ENCODE measurements at regions not wholly inside any gene's neighbourhood (a gene's known extent, or its start where the extent isn't known, plus 50 kb on each side); places are given as distances from the start of the nearest gene placed in this dataset.

DNA sequence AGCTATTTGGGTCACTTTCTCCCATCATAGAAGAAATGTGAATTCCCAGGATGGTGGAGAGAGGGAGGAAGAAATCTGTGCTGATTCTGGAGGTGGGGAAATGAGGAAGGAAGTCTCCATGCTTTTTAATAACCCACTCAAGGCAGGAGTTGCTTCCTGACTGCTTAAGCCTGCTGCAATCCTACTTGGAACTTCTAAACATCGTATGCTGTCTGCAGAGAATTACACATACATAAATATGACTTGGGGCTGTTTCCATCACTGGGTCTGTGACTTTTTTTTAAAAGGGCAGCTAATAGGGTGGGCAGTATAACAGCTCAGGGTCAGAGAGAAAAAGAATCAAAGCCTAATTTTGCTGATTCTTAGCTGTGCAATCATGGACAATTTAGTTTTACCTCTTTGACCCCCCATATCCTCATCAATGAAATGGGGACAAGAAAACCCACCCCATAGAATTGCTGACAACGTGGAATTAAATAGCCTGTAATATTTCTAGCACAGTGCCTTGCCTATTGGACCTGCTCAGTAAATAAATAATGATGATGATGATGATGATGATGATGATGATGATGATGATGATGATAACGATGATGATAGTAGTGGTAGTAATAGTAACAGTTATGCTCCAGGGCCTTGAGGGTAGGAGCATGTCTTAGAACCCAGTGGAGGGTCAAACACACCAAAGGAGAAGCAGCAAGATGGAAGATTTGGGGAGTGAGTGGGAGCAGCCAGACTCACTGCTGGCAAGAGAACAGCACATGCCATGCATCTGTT lies 166.7 kb upstream of the LRFN2 start:
- DNase-seq (ENCODE audit: low spot score): no peak

DNA sequence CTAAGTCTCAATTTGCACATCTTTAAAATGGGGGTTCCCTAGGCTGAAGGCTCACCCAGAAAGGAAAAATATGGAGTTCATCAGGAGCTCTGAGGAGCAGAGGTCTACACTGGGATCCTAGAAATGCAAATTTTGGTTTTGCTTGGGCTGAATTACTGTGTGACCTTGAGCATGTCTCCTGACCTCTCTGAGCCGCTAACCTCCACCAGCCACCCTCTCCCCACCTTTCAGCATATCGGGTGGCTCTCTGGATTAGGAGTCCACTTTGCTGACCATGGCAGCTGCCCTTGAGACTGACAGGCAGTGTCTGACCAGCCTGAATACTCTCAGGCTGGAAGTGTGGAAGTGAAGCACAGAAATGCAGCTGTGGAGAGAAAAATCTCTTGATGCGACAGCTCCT lies 165.9 kb upstream of the LRFN2 start:
- DNase-seq (ENCODE audit: low spot score): no peak

DNA sequence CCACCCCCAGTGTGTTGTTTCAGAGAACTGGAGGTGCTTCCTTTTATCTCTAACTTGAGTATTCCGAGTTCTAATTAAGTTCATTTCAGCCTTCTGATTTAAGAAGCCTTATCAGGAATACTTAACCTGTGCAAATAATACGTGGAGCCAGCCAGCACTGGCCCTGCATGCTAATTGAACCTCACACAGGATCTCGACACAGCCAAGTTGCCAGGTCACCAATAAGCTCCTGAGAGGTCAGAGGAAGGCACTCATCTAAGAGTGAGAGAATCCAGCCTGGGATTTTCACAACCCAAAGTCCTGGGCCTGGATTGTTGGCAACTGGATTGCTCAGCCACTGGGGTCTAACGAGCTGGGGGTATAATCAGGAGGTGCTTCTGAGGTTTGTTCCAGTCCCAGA lies 157.7 kb upstream of the LRFN2 start:
- no peak for DNase-seq (ENCODE audit: low spot score)

DNA sequence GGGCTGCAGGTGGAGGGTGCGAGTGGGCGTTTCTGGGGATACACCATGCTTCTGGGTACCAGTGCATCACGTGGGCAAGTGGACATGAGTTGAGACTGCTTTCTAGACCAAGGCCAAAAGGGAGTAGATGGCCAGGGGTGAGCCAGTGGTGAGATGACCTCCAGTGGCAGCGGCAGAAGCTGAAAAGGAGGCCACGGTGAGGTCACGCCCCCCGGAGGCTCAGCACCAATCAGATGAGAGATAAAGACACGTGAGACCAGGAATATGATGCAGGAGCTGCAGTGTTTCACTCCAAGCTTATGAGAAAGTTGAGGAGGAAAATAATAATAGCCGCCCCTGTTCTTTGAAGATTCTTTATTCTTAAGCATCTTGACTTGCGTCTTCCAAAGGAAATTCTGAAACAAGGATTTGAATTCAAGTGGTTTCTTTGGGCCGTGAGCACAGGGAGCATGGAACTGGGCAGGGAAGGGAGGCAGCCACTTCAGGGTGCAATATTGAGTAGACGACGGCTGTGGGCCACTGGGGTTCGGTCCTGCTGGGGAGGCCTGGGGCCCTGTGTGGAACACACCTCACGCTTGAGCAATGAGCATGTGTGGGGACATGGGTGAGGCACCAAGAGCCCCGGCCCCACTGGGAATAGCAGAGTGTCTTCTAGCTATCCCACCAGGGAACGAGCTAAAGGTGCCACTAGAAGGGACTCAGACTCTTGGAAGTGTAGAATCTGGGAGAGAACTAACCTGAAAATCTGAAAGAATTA lies 156.7 kb upstream of the LRFN2 start:
- DNase-seq (ENCODE audit: low spot score): no peak

DNA sequence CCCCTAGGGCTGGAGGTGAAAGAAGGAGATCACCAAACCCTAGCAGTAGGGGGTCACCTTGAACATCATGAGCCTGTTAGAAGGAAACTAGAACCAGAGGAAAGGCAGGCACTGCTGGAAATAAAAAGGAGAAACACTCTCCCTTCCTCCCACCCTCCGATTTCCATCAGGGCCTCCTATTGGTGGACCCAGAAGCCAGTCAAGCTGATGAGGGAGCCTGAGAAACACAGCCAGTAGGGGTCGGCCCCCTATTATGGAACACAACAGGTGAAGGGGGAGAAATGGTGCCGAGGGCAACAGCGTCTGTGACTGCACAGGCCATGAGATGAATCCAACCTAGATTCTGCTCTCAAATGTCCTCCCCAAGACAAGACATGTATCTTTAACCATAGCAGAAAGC lies 156.1 kb upstream of the LRFN2 start:
- no peak for DNase-seq (ENCODE audit: low spot score)

DNA sequence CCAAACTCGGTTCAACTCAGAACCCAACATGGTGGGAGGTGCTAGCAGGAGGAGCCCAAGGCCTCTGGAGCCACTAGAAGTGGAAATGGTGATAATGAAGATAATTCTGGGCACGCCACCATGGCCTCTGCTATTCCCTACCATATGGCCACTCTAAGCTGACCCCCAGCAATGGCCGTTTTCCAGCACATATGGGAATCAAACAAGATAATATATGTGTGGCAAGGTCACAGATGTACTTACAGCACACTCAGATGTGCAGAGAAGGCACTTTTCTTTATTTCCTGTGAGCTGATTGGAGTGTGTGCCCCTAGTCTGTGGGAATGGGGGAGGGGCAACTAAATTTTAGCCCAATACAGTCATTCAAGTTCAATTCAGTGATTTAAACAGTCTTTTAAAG lies 153.4 kb upstream of the LRFN2 start:
- DNase-seq (ENCODE audit: low spot score): no peak

DNA sequence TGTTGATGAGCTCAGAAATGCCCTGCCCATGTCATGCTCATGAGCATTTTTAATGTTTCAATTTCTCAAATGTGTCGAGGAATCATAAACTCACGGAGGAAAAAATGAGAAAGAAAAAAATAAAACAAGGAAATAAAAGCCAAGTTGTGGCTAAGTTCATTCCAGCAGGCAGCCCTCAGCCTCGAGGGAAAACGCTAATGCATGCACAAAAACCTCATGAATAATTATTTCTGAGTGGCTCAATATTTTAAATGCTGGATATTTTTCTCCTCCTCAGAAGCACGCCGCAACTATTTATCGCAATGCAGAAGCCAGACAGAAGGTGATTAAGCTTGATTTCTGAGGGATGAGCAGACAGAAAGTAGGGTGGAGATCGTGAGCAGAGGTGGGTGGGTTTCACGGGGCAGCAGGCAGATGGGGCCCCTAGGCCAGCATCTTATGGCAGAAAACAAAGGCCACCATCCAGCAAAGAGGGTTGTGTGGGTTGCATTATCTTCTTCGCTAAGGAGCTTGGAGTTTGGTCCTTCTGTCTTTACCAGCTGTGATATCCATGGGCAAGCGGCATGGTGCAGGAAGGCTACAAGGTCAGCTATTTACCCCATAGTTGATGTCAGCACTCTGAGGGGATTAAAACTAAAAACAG lies 151.5 kb upstream of the LRFN2 start:
- DNase-seq (ENCODE audit: low spot score): no peak

DNA sequence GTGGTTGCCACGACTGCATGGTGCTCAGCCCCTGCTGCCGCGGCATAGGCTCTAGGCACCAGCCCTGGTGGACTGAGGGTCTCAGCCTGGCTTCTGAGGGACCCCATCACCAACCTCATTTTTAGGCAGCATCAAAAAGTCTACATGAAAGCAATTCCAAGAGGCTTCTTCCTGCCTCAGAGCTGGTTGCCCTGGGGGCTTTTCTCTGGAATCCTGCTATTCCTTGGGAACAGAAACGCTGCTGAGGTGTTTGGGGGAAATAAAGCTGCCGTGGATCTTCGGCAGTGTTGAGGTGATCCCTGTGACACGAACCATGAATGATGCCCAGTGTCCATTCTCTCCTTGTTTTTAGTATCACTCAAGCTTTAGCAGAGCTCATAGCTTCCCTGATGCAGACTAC lies 148.4 kb upstream of the LRFN2 start:
- no peak for DNase-seq (ENCODE audit: low spot score)

DNA sequence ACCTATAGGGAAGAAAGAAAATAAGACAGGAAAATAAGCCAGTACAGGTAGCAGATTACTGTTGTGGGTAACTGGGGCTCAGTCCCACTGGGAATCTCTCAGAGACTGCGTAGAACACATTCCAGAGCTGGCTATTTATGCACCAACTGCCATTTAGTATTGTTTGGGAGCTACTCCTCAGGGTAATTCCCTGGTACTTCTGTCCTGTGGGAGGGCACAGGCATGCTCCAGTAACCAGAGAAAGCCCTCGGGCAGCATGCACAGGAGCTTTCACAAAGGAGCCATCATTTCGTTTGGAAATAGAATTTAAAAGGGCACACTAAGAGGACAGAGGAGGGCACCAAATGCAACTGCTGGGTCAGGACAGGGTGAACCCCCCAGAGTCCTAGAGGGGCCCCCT lies 148.0 kb upstream of the LRFN2 start:
- DNase-seq (ENCODE audit: low spot score): no peak

DNA sequence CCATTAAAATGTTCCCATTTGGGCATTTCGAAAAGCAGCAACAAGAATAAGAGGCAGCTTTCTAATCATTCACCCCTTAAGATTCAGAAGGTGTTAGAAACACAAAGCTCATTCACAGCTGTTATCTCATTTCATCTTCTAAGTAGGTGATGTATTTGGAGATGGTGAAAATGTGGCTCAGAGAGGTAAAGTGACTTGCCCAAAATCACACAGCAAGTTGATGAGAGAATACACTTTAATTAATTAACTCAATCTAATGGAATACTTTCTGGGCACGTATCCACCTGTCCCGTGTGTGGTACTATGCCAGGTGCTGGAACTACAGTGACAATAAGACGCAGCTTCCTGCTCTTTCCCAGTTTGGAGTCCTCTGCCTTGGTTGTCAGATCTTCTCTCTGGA lies 147.4 kb upstream of the LRFN2 start:
- no peak for DNase-seq (ENCODE audit: low spot score)

DNA sequence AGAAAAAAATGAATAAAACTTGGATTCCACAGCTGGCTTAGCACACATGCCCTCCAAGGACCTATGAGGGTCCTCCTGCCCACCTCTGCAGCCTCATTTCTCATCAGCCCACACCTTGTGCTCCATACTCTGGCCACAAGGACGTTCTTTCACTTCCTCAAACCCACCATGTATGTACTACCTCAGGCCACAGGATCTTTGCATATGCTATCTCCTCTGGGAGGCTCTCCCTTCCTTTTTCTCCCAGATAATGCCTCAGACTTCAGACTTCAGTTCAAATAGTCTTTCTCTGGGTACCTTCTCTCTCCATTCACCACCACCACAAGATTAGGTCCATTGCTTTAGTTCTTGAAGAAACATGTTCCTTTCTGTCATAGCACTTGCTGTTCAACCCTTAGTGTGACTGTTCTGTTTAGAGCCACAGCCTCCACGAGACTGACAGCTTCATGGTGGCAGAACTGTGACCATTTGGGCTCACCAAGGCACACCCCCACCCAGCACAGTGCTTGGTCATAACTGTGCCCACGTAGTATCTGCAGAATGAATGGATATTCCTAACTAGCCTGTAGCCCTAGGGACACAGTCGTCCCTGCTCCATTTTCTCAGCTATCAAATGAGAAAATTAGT lies 146.7 kb upstream of the LRFN2 start:
- DNase-seq (ENCODE audit: low spot score): no peak

DNA sequence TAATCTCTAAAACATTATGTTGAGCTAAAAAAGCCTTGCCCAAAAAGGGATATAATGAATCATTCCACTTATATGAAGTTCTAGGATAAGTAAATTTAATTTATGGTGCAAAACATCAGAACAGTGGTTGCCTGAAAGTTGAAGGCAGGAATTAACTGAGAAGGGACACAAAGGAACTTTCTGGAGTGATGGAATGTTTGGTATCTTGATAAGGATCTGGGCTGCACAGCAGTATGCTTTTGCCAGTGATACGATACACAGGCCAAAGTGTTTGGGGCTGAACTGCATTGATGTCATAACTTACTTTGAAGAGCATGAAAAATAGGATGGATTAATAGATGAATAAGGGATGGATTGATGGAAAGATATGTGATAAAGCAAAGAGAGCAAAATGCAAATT lies 146.1 kb upstream of the LRFN2 start:
- DNase-seq (ENCODE audit: low spot score): no peak

DNA sequence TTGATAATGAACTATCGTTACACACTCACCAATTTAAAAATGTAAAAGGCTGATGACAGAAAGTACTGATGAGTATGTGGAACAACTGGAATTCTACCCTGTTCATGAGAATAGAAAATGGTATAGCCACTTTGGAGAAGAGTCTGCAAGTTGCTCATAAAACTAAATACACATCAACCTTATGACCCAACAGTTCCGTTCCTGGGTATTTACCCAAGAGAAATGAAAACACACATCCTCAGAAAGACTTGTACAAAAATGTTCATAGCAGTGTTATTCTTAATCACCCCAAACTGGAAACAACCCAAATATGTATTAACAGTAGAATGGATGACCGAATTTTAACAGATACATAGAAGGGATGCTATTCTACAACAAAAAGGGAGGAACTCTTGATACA lies 145.7 kb upstream of the LRFN2 start:
- no peak for DNase-seq (ENCODE audit: low spot score)

DNA sequence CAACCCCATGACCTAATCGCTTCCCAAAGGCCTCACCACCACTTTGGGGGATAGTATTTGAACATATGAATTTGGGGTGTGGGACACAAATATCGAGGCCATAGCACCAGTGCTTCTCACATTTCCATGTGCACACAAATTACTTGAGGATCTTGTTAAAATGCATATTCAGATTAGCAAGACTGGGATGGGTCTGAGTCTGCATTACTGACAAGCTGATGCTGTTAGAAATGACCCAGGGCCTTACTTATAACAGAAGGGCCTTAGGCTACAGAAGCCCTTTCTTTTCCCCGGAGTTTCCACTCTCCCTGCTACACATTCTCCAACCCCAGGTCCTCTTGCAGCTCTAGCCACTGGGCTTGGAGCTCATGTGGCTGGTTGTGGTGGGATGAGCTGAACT lies 141.5 kb upstream of the LRFN2 start:
- DNase-seq (ENCODE audit: low spot score): no peak

DNA sequence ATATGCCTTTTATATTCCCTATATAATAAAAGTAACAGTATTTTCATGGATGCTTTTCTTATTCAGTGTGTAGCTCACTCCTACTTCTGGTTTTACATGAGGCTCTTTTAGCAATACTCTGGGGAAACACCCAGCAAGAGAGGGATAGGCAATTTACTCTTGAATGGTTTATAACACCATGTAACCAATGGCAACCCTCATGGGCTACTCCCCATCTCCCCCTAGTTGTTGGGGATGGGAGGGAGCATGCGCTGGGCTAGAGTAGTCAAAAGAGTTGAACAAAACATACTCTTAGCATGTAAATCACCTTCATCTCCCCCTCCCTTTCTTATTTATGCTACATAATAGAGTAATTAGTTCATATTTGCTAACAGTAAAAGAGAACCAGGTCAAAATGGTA lies 140.1 kb upstream of the LRFN2 start:
- no peak for DNase-seq (ENCODE audit: low spot score)

DNA sequence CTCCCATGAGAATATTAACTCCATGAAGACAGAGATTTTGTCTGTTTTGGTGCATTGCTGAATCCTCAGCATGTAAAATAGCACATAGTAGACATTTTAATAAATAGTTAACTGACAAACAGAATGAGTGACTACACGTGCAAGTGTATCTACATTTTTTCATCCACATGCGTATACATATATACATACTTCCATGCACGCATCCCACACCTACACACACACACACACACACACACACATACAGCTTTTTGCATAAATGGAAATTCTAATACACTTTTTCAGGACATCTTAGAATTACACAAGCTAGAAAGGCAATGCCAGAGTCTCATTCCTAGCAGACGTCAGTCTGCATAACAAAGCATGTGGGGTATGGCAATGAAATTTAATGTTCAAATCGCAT lies 139.7 kb upstream of the LRFN2 start:
- DNase-seq (ENCODE audit: low spot score): no peak

DNA sequence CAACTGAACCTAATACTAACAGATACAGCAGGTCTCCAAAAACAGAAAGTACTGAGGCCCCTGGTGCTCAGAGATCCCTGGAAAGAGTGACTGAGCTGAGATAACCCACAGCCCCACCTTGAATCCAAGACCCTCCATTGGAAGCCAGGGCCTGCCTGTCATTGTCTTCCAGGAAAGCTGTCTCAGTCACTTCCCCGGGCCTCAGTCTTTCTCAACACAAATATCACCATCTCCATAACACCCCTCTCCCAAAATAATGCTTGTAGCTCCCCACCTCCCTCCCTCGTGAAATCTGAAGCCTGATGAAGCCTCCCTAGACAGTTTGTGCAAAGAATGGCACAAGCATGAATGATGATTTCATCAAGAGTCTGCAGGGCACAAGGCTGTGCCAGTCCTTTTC lies 138.2 kb upstream of the LRFN2 start:
- DNase-seq (ENCODE audit: low spot score): no peak

DNA sequence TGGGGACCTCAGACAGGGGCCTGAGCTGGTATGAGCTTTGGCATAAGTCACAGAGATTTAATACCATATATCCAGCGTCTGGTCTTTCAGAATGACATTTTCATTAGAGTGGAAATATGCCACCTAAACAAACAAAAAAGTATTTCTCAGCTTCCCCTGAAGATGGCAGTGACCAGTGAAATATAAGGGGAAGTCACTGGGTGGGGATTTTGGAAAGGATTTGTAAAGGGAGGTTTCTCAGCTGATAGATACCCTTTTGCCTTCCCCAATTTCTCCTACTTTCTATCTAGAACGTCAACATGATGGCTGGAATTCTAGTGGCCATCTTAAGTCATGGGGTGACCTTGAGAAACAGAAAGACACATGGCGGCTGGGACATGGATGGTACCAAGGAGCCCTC lies 137.7 kb upstream of the LRFN2 start:
- no peak for DNase-seq (ENCODE audit: low spot score)

DNA sequence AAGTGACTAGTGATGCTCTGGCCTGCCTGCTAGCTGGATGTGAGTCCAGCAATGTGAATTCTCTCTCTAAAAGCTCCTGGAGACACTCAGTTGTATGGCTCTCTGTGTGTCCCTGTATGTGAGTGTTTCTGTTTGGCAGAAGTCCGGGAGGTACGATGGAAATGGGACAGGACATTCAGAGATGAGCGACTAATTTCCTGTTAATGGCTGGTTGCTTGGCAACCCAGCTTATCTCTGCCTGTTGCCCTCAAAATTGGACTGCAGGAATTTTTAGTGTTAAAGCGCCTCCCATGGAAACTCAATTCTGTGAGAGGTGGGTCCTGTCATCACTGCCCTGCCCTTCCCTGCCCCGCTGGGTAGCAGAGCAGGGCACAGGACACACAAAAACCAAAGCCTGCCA lies 136.8 kb upstream of the LRFN2 start:
- no peak for DNase-seq (ENCODE audit: low spot score)

DNA sequence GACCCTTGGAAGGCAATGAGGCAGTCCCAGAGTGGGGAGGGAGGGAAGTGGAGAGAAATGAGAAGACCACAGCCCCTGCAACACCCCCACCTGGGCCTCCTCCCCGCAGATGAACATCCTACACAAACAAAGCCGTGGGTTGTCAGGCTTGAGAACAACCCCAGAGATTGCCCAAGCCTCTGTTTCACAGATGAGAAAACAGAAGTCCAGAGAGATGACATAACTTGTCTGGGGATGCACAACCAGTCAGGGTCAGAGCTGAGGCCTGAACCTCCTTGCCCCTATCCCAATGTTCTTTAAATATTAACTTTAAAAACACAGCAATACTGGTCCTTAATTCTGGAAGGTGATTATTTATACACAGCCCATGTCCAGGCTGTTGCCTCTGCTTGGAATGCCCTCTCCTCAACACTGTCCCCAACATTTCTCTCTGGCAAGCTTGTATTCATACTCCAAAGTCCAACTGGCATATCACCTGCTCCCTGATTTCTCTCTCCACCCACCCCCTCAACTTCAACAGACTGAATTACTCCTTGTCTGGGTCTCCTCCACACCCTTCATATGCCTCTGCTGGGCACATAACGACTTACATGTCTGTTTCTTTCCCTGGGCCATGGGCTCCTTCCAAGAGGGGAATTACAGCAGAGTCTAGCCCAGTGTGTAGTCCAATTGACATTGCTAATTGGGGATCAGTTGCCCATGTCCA lies 135.5 kb upstream of the LRFN2 start:
- no peak for DNase-seq (ENCODE audit: low spot score)

DNA sequence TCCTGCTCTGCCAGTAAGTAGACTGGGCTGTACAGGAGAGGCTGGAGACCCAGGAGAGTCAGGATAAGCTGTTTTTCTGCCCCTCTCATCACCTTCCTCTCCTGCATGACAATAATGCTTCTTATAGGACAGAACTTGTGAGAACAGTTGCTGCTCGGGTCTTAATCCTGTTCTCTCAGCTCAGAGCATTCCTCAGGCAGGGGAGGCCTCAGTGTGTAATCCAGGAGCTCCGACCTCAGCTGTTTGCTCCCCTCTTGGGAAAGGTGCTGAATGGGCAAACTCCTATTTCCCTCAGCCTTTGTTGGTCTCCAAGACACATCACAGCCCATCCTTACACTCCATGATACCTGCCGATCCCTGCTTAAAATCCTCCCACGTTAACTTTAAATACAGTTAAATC lies 134.9 kb upstream of the LRFN2 start:
- DNase-seq (ENCODE audit: low spot score): no peak

DNA sequence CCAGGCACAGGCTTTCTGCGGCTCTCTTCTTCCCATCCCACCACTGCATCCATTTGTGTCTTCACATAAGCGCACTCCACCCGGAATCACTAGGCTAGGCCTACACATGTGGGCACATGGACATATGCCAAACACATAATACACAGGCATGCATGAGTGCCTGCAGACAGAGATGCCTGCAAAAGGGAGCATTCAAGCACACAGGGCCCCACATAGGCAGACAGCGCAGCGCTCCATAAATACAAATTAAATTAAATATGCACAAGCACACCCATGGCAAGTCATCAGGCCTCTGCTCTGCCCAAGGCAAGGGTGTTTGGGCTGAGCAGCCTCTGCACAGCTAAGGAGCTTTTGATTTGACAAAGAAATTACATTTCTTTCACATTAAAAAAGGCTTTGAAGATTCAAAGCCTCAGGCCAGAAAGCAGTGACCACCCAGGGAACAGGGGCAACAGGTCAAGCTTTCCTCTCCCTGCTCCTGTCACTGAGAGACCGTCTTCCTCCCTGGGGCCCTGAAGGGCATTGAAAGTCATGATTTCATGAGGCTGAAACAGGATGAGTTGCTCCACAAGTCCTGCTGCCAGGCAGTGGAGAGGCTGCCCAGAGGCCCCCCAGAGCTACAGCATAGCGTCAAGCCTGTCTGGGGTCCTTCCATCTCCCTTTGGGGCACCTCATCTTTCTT lies 134.2 kb upstream of the LRFN2 start:
- DNase-seq (ENCODE audit: low spot score): no peak

Measured in Ammon's horn (tissue), 1 donor.